ENCODE measurements at regions not wholly inside any gene's neighbourhood (a gene's known extent, or its start where the extent isn't known, plus 50 kb on each side); places are given as distances from the start of the nearest gene placed in this dataset.

- TF ChIP-seq, protein P1, sequence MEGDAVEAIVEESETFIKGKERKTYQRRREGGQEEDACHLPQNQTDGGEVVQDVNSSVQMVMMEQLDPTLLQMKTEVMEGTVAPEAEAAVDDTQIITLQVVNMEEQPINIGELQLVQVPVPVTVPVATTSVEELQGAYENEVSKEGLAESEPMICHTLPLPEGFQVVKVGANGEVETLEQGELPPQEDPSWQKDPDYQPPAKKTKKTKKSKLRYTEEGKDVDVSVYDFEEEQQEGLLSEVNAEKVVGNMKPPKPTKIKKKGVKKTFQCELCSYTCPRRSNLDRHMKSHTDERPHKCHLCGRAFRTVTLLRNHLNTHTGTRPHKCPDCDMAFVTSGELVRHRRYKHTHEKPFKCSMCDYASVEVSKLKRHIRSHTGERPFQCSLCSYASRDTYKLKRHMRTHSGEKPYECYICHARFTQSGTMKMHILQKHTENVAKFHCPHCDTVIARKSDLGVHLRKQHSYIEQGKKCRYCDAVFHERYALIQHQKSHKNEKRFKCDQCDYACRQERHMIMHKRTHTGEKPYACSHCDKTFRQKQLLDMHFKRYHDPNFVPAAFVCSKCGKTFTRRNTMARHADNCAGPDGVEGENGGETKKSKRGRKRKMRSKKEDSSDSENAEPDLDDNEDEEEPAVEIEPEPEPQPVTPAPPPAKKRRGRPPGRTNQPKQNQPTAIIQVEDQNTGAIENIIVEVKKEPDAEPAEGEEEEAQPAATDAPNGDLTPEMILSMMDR (IDR thresholded peaks at IDR 0.05; ENCODE audit: insufficient read depth, low read length), result no peak
- TF ChIP-seq POLR2AphosphoS5 (IDR thresholded peaks at IDR 0.05; ENCODE audit: low read depth), result no peak
- TF ChIP-seq, protein P2, sequence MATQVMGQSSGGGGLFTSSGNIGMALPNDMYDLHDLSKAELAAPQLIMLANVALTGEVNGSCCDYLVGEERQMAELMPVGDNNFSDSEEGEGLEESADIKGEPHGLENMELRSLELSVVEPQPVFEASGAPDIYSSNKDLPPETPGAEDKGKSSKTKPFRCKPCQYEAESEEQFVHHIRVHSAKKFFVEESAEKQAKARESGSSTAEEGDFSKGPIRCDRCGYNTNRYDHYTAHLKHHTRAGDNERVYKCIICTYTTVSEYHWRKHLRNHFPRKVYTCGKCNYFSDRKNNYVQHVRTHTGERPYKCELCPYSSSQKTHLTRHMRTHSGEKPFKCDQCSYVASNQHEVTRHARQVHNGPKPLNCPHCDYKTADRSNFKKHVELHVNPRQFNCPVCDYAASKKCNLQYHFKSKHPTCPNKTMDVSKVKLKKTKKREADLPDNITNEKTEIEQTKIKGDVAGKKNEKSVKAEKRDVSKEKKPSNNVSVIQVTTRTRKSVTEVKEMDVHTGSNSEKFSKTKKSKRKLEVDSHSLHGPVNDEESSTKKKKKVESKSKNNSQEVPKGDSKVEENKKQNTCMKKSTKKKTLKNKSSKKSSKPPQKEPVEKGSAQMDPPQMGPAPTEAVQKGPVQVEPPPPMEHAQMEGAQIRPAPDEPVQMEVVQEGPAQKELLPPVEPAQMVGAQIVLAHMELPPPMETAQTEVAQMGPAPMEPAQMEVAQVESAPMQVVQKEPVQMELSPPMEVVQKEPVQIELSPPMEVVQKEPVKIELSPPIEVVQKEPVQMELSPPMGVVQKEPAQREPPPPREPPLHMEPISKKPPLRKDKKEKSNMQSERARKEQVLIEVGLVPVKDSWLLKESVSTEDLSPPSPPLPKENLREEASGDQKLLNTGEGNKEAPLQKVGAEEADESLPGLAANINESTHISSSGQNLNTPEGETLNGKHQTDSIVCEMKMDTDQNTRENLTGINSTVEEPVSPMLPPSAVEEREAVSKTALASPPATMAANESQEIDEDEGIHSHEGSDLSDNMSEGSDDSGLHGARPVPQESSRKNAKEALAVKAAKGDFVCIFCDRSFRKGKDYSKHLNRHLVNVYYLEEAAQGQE (IDR thresholded peaks at IDR 0.05; ENCODE audit: insufficient replicate concordance, low read depth), result no peak
- no peak for TF ChIP-seq GABPA (IDR thresholded peaks at IDR 0.05; ENCODE audit: low read depth)
- TF ChIP-seq SPI1 (IDR thresholded peaks at IDR 0.05; ENCODE audit: borderline replicate concordance, low read depth), result no peak
Measured at GRCh38 chr18:65202091-65202490, 548.7 kb upstream of the CDH7 start.
